Mammary epithelial cell (primary cell): ENCODE measurements at regions not wholly inside any gene's neighbourhood (a gene's known extent, or its start where the extent isn't known, plus 50 kb on each side); places are given as distances from the start of the nearest gene placed in this dataset.

Source experiments
- EZH2 ChIP-seq: IDR thresholded peaks from 2 replicates; pipeline ENCODE4 v1.6.1; 2012; ENCODE audit warnings: low read length, inconsistent platforms, borderline replicate concordance
- TF ChIP-seq, protein P1 (sequence below), 2 donors: IDR thresholded peaks in 1 of 2; conservative IDR thresholded peaks in 1 of 2; 2 replicates each; pipeline ENCODE4 v1.5.1; 2011 to 2012; ENCODE audit warnings: inconsistent platforms in 2 of 2, low read length in 2 of 2, mild to moderate bottlenecking in 2 of 2, control low read depth in 1 of 2, low read depth in 1 of 2; ENCODE audit not compliant: insufficient read depth in 1 of 2; ENCODE audit errors: extremely low read depth in 1 of 2

DNA sequence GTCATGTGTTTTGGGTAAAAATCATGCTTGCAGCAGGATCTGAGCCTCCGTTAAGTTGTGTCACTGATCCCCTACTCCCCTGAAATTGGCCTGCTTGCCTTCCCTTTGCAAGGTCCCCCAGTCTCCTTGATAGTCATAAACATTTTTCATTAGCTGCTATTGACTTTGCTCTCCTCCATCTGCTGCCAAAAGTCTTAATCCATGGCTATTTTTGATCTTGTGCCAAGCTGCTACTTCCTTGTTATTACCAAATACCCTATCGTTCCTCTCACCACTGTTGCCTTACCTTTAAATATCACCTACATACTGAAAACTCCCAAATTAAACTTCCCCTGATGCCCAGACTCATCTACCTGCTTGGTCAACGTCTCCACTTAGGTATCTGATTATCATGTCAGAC is 148.3 kb downstream of the PHLDA1 start:
- TF ChIP-seq, protein P1, sequence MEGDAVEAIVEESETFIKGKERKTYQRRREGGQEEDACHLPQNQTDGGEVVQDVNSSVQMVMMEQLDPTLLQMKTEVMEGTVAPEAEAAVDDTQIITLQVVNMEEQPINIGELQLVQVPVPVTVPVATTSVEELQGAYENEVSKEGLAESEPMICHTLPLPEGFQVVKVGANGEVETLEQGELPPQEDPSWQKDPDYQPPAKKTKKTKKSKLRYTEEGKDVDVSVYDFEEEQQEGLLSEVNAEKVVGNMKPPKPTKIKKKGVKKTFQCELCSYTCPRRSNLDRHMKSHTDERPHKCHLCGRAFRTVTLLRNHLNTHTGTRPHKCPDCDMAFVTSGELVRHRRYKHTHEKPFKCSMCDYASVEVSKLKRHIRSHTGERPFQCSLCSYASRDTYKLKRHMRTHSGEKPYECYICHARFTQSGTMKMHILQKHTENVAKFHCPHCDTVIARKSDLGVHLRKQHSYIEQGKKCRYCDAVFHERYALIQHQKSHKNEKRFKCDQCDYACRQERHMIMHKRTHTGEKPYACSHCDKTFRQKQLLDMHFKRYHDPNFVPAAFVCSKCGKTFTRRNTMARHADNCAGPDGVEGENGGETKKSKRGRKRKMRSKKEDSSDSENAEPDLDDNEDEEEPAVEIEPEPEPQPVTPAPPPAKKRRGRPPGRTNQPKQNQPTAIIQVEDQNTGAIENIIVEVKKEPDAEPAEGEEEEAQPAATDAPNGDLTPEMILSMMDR (conservative IDR thresholded peaks at IDR 0.05 in 1 of 2, IDR thresholded peaks at IDR 0.05 in 1 of 2; ENCODE audit: extremely low read depth in 1 of 2, insufficient read depth in 1 of 2, low read depth in 1 of 2, low read length in 2 of 2), result no peak
- TF ChIP-seq EZH2, result no peak
